HCT116 (cell line): ENCODE measurements at regions not wholly inside any gene's neighbourhood (a gene's known extent, or its start where the extent isn't known, plus 50 kb on each side); places are given as distances from the start of the nearest gene placed in this dataset.

Source experiments
- ATAC-seq: fragments of 200-7000 bp; cut with Tn5 transposase; 2 replicates; pipeline ENCODE4 v1.9.1; 2020; ENCODE audit warnings: mild to moderate bottlenecking, moderate library complexity
- BruUV-seq: library from RNA; stranded (reverse); fragments of 400-500 nt; replicated peaks from 2 replicates; lab custom pipeline; 2021; lab: Mats Ljungman, UMichigan
- CTCF ChIA-PET: fragments of 300-600 bp; sonication (Branson Sonifier 250); formaldehyde crosslinking; loops from one replicate; lab custom pipeline; 2021; ENCODE audit warnings: antibody characterized with exemption; lab: Charles Lee
- POLR2A ChIA-PET: fragments of 300-600, 350-600 bp; sonication (Branson Sonifier 250); formaldehyde crosslinking; loops from one replicate; lab custom pipeline; 2021; ENCODE audit warnings: antibody characterized with exemption; lab: Charles Lee
- RAD21 ChIA-PET, 2 experiments: fragments of 300-600 bp; sonication (Branson Sonifier 250); formaldehyde crosslinking; loops; one replicate each; lab custom pipeline; 2023; ENCODE audit warnings: low total read pairs in 2 of 2; ENCODE audit not compliant: uncharacterized antibody in 2 of 2, unreplicated experiment in 2 of 2, low non-redundant PET in 1 of 2; lab: Charles Lee
- DNase-seq: peaks from one replicate; pipeline ENCODE4 v3.0.0-alpha.2; 2010; ENCODE audit warnings: low read depth, low spot score
- H2AFZ ChIP-seq: fragments of 200-600 bp; shearing (Covaris generic), sonication (generic); 2 replicates; pipeline ENCODE4 v1.6.1; 2017; ENCODE audit warnings: low read depth, mixed run types, mixed read lengths, antibody characterized with exemption, low read length; ENCODE audit not compliant: poor library complexity, severe bottlenecking
- H3K27ac ChIP-seq: 2 replicates; pipeline ENCODE4 v1.5.1; 2012; ENCODE audit warnings: low read depth, low read length
- H3K27me3 ChIP-seq: fragments of 200-600 bp; sonication (generic); 2 replicates; pipeline ENCODE4 v1.6.1; 2016; ENCODE audit warnings: mixed run types, low read length, mixed read lengths; ENCODE audit not compliant: insufficient read depth
- H3K36me3 ChIP-seq, 2 experiments: fragments of 200-500 bp in 1 of 2; fragments of 200-600 bp in 1 of 2; sonication (Bioruptor generic) in 1 of 2; sonication (generic) in 1 of 2; 2 replicates each; pipeline versions ENCODE4 v1.5.1 to v1.6.1; 2014 to 2016; ENCODE audit warnings: low read length in 2 of 2, inconsistent platforms in 1 of 2, mixed read lengths in 1 of 2, mixed run types in 1 of 2; ENCODE audit not compliant: insufficient read depth in 2 of 2, control insufficient read depth in 1 of 2
- H3K4me1 ChIP-seq, 2 experiments: fragments of 200-600 bp in 1 of 2; sonication (generic) in 1 of 2; 2 replicates each; pipeline versions ENCODE4 v1.5.1 to v1.6.1; 2012 to 2017; ENCODE audit warnings: low read length in 2 of 2, inconsistent platforms in 1 of 2, mild to moderate bottlenecking in 1 of 2, mixed read lengths in 1 of 2, mixed run types in 1 of 2, moderate library complexity in 1 of 2; ENCODE audit not compliant: insufficient read depth in 2 of 2, control insufficient read depth in 1 of 2
- H3K4me2 ChIP-seq: fragments of 200-600 bp; sonication (generic); 2 replicates; pipeline ENCODE4 v1.6.1; 2017; ENCODE audit warnings: mixed run types, low read length, mixed read lengths
- H3K4me3 ChIP-seq, 2 experiments: fragments of 200-600 bp in 1 of 2; sonication (generic) in 1 of 2; replicated peaks in 1 of 2; 2 replicates each; pipeline ENCODE4 v1.5.1; 2011 to 2016; ENCODE audit warnings: low read length in 2 of 2, control low read depth in 1 of 2, low read depth in 1 of 2, mild to moderate bottlenecking in 1 of 2, mixed read lengths in 1 of 2, mixed run types in 1 of 2
- H3K79me2 ChIP-seq: fragments of 200-600 bp; sonication (generic); 2 replicates; pipeline ENCODE4 v1.6.1; 2017; ENCODE audit warnings: mild to moderate bottlenecking, mixed run types, low read length, moderate library complexity, mixed read lengths; ENCODE audit not compliant: insufficient read depth
- H3K9ac ChIP-seq: fragments of 200-600 bp; sonication (generic); 2 replicates; pipeline ENCODE4 v1.6.1; 2016; ENCODE audit warnings: low read length, mixed read lengths
- H3K9me2 ChIP-seq: fragments of 200-600 bp; sonication (generic), shearing (Covaris generic); 2 replicates; pipeline ENCODE4 v1.6.1; 2017; ENCODE audit warnings: mixed run types, mild to moderate bottlenecking, moderate library complexity; ENCODE audit not compliant: insufficient read depth
- H3K9me3 ChIP-seq, 2 experiments: fragments of 200-500 bp in 1 of 2; fragments of 200-600 bp in 1 of 2; sonication (Bioruptor generic) in 1 of 2; sonication (generic) in 1 of 2; 2 replicates each; pipeline ENCODE4 v1.6.1; 2014 to 2017; ENCODE audit warnings: low read length in 2 of 2, mixed read lengths in 2 of 2, inconsistent platforms in 1 of 2, low read depth in 1 of 2, mild to moderate bottlenecking in 1 of 2, mixed run types in 1 of 2, moderate library complexity in 1 of 2; ENCODE audit not compliant: control insufficient read depth in 1 of 2, insufficient read depth in 1 of 2
- H4K20me1 ChIP-seq: fragments of 200-600 bp; sonication (generic), shearing (Covaris generic); 2 replicates; pipeline ENCODE4 v1.6.1; 2017; ENCODE audit warnings: mixed run types, mild to moderate bottlenecking, moderate library complexity; ENCODE audit not compliant: insufficient read depth
- CBX3 ChIP-seq: IDR thresholded peaks from 2 replicates; pipeline ENCODE4 v1.6.1; 2012; ENCODE audit warnings: low read depth
- CEBPB ChIP-seq: IDR thresholded peaks from 2 replicates; pipeline ENCODE4 v1.6.1; 2012; ENCODE audit warnings: low read depth
- EGR1 ChIP-seq: IDR thresholded peaks from 2 replicates; pipeline ENCODE4 v1.6.1; 2012; ENCODE audit warnings: low read depth
- ELF1 ChIP-seq: IDR thresholded peaks from 2 replicates; pipeline ENCODE4 v1.6.1; 2012; ENCODE audit warnings: low read depth, borderline replicate concordance
- EZH2 ChIP-seq: fragments of 200-600 bp; sonication (generic); IDR thresholded peaks from 2 replicates; pipeline ENCODE4 v1.6.1; 2017; ENCODE audit warnings: antibody characterized with exemption, mixed run types
- FOSL1 ChIP-seq: IDR thresholded peaks from 2 replicates; pipeline ENCODE4 v1.6.1; 2012; ENCODE audit warnings: low read depth
- POLR2A ChIP-seq: IDR thresholded peaks from 2 replicates; pipeline ENCODE4 v1.7.0; 2011; ENCODE audit warnings: borderline replicate concordance; ENCODE audit not compliant: insufficient read depth, insufficient read length; ENCODE audit errors: extremely low read depth
- POLR2AphosphoS5 ChIP-seq: IDR thresholded peaks from 2 replicates; pipeline ENCODE4 v1.6.1; 2011; ENCODE audit warnings: mild to moderate bottlenecking, low read depth, low read length, moderate library complexity
- RAD21 ChIP-seq: IDR thresholded peaks from 2 replicates; pipeline ENCODE4 v1.6.1; 2012; ENCODE audit warnings: low read depth, mild to moderate bottlenecking
- SIN3A ChIP-seq: IDR thresholded peaks from 2 replicates; pipeline ENCODE4 v1.6.1; 2012; ENCODE audit warnings: low read depth
- SP1 ChIP-seq: IDR thresholded peaks from 2 replicates; pipeline ENCODE4 v1.6.1; 2012; ENCODE audit warnings: low read depth
- SRF ChIP-seq: IDR thresholded peaks from 2 replicates; pipeline ENCODE4 v1.6.1; 2012; ENCODE audit warnings: low read depth
- TCF7L2 ChIP-seq: IDR thresholded peaks from 2 replicates; pipeline ENCODE4 v1.7.0; 2011; ENCODE audit warnings: borderline replicate concordance, inconsistent platforms; ENCODE audit not compliant: insufficient read depth, insufficient read length; ENCODE audit errors: extremely low read depth
- YY1 ChIP-seq: IDR thresholded peaks from 2 replicates; pipeline ENCODE4 v1.6.1; 2011; ENCODE audit warnings: low read length, low read depth, moderate library complexity, mild to moderate bottlenecking; ENCODE audit not compliant: insufficient replicate concordance; ENCODE audit errors: extremely low read depth
- intact Hi-C: fragments of 100-400 bp; cut with micrococcal nuclease; formaldehyde crosslinking; loops from 2 replicates; pipeline ENCODE4 v1.10.0; 2022
- TF ChIP-seq, protein P1 (sequence below): IDR thresholded peaks from 2 replicates; pipeline ENCODE4 v1.6.1; 2012; ENCODE audit warnings: low read depth
- TF ChIP-seq, protein P2 (sequence below): IDR thresholded peaks from 2 replicates; pipeline ENCODE4 v1.6.1; 2011; ENCODE audit warnings: mild to moderate bottlenecking, low read length, moderate library complexity; ENCODE audit not compliant: insufficient replicate concordance; ENCODE audit errors: extremely low read depth
- TF ChIP-seq, protein P3 (sequence below), 3 experiments: fragments of 200-600 bp in 1 of 3; sonication (generic) in 1 of 3; IDR thresholded peaks in 2 of 3; conservative IDR thresholded peaks in 1 of 3; 2 replicates each; pipeline ENCODE4 v1.5.1; 2012 to 2017; ENCODE audit warnings: low read depth in 2 of 3, low read length in 2 of 3, antibody characterized with exemption in 1 of 3, borderline replicate concordance in 1 of 3, control low read depth in 1 of 3, mild to moderate bottlenecking in 1 of 3, mixed read lengths in 1 of 3, mixed run types in 1 of 3, moderate library complexity in 1 of 3; ENCODE audit not compliant: insufficient read depth in 1 of 3

DNA sequence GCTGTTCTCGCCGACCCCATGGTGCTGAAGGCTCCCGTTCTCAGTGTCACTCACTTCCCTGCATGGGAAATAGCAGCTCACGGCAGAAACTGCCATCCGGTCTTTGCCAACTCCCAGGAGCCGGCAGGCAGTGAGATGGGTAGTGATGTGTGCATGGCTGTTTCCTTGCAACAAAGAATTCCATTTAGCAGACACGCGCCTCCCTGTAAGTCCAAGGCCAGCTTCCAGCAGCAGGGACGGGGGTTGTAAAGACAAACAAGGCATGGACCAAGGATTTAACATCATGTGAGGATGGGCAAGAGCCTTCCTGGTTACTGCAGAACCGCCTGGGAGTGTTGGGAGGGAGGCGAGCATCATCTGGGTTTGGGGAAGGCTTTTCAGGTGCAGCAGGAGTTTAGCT lies 273.1 kb downstream of the GLRX3 start:
- H3K9me3 ChIP-seq, result no peaks in the 10 kb centered on the region
- H3K27me3 ChIP-seq, result no peaks in the 10 kb centered on the region
- TF ChIP-seq EZH2 (no peak), YY1 (no peak), POLR2A (no peak), ELF1 (no peak), CBX3 (no peak), SRF (no peak), SP1 (no peak), CEBPB (no peak), SIN3A (no peak), TCF7L2 (no peak), FOSL1 (no peak), RAD21 (no peak), EGR1 (no peak), POLR2AphosphoS5 (no peak)
- TF ChIP-seq, protein P1, sequence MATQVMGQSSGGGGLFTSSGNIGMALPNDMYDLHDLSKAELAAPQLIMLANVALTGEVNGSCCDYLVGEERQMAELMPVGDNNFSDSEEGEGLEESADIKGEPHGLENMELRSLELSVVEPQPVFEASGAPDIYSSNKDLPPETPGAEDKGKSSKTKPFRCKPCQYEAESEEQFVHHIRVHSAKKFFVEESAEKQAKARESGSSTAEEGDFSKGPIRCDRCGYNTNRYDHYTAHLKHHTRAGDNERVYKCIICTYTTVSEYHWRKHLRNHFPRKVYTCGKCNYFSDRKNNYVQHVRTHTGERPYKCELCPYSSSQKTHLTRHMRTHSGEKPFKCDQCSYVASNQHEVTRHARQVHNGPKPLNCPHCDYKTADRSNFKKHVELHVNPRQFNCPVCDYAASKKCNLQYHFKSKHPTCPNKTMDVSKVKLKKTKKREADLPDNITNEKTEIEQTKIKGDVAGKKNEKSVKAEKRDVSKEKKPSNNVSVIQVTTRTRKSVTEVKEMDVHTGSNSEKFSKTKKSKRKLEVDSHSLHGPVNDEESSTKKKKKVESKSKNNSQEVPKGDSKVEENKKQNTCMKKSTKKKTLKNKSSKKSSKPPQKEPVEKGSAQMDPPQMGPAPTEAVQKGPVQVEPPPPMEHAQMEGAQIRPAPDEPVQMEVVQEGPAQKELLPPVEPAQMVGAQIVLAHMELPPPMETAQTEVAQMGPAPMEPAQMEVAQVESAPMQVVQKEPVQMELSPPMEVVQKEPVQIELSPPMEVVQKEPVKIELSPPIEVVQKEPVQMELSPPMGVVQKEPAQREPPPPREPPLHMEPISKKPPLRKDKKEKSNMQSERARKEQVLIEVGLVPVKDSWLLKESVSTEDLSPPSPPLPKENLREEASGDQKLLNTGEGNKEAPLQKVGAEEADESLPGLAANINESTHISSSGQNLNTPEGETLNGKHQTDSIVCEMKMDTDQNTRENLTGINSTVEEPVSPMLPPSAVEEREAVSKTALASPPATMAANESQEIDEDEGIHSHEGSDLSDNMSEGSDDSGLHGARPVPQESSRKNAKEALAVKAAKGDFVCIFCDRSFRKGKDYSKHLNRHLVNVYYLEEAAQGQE, result no peak
- TF ChIP-seq, protein P2, sequence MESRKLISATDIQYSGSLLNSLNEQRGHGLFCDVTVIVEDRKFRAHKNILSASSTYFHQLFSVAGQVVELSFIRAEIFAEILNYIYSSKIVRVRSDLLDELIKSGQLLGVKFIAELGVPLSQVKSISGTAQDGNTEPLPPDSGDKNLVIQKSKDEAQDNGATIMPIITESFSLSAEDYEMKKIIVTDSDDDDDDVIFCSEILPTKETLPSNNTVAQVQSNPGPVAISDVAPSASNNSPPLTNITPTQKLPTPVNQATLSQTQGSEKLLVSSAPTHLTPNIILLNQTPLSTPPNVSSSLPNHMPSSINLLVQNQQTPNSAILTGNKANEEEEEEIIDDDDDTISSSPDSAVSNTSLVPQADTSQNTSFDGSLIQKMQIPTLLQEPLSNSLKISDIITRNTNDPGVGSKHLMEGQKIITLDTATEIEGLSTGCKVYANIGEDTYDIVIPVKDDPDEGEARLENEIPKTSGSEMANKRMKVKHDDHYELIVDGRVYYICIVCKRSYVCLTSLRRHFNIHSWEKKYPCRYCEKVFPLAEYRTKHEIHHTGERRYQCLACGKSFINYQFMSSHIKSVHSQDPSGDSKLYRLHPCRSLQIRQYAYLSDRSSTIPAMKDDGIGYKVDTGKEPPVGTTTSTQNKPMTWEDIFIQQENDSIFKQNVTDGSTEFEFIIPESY, result no peak
- TF ChIP-seq, protein P3, sequence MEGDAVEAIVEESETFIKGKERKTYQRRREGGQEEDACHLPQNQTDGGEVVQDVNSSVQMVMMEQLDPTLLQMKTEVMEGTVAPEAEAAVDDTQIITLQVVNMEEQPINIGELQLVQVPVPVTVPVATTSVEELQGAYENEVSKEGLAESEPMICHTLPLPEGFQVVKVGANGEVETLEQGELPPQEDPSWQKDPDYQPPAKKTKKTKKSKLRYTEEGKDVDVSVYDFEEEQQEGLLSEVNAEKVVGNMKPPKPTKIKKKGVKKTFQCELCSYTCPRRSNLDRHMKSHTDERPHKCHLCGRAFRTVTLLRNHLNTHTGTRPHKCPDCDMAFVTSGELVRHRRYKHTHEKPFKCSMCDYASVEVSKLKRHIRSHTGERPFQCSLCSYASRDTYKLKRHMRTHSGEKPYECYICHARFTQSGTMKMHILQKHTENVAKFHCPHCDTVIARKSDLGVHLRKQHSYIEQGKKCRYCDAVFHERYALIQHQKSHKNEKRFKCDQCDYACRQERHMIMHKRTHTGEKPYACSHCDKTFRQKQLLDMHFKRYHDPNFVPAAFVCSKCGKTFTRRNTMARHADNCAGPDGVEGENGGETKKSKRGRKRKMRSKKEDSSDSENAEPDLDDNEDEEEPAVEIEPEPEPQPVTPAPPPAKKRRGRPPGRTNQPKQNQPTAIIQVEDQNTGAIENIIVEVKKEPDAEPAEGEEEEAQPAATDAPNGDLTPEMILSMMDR (IDR thresholded peaks at IDR 0.05 in 2 of 3, conservative IDR thresholded peaks at IDR 0.05 in 1 of 3; ENCODE audit: borderline replicate concordance in 1 of 3, insufficient read depth in 1 of 3, low read depth in 2 of 3, low read length in 2 of 3), result no peak
- intact Hi-C loops, result no loop called here
- POLR2A ChIA-PET, result no interaction called here
- H3K9ac ChIP-seq, result no peak overlapping the region
- H3K4me2 ChIP-seq, result no peak overlapping the region
- no TSS peak for BruUV-seq
- RAD21 ChIA-PET, result no interaction called here
- no peaks in the 10 kb centered on the region for H4K20me1 ChIP-seq
- H3K9me2 ChIP-seq, result no peaks in the 10 kb centered on the region
- H3K4me3 ChIP-seq, result no peak overlapping the region
- H3K27ac ChIP-seq, result no peak overlapping the region
- no peak overlapping the region for H2AFZ ChIP-seq
- ATAC-seq (no peak), DNase-seq (no peak)
- CTCF ChIA-PET, result no interaction called here
- H3K36me3 ChIP-seq, result no peaks in the 10 kb centered on the region
- no peaks in the 10 kb centered on the region for H3K79me2 ChIP-seq
- H3K4me1 ChIP-seq, result no peaks in the 10 kb centered on the region
